ENCODE measurements at regions not wholly inside any gene's neighbourhood (a gene's known extent, or its start where the extent isn't known, plus 50 kb on each side); places are given as distances from the start of the nearest gene placed in this dataset.

- TF ChIP-seq, protein P1, sequence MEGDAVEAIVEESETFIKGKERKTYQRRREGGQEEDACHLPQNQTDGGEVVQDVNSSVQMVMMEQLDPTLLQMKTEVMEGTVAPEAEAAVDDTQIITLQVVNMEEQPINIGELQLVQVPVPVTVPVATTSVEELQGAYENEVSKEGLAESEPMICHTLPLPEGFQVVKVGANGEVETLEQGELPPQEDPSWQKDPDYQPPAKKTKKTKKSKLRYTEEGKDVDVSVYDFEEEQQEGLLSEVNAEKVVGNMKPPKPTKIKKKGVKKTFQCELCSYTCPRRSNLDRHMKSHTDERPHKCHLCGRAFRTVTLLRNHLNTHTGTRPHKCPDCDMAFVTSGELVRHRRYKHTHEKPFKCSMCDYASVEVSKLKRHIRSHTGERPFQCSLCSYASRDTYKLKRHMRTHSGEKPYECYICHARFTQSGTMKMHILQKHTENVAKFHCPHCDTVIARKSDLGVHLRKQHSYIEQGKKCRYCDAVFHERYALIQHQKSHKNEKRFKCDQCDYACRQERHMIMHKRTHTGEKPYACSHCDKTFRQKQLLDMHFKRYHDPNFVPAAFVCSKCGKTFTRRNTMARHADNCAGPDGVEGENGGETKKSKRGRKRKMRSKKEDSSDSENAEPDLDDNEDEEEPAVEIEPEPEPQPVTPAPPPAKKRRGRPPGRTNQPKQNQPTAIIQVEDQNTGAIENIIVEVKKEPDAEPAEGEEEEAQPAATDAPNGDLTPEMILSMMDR (IDR thresholded peaks at IDR 0.05; ENCODE audit: low read length): no peak
- no peak for TF ChIP-seq EZH2 (IDR thresholded peaks at IDR 0.05; ENCODE audit: borderline replicate concordance, low read length)
- Histone ChIP-seq H3K9ac (ENCODE audit: low read length) (no peak overlapping the region), H3K27me3 (ENCODE audit: insufficient read depth, low read length) (no peaks in the 10 kb centered on the region), H3K9me3 (ENCODE audit: low read length) (no peaks in the 10 kb centered on the region), H3K36me3 (ENCODE audit: insufficient read depth, low read length) (no peaks in the 10 kb centered on the region), H3K4me3 (ENCODE audit: low read depth, low read length, poor library complexity, severe bottlenecking) (no peak overlapping the region), H3F3A (ENCODE audit: insufficient read depth, low read length) (no peaks in the 10 kb centered on the region), H3K4me1 (ENCODE audit: insufficient read depth, low read length, severe bottlenecking) (no peaks in the 10 kb centered on the region), H3K27ac (ENCODE audit: low read depth, low read length, poor library complexity, severe bottlenecking) (no peak overlapping the region), H3K79me2 (ENCODE audit: insufficient read depth, low read length) (no peaks in the 10 kb centered on the region), H3K9me2 (ENCODE audit: low read depth, low read length) (no peaks in the 10 kb centered on the region), H4K20me1 (ENCODE audit: insufficient read depth, low read length) (no peaks in the 10 kb centered on the region), H3K4me2 (ENCODE audit: low read length) (no peak overlapping the region), H2AFZ (ENCODE audit: low read length) (no peak overlapping the region)
Measured at GRCh38 chr6:19502301-19502700, 334.9 kb upstream of the ID4 start.

GRCh38 chr6:19515939-19516338 is 321.2 kb upstream of the ID4 start:
- no peak overlapping the region for H2AFZ ChIP-seq (ENCODE audit: low read length)
- H3K4me2 ChIP-seq (ENCODE audit: low read length): no peak overlapping the region
- H3K27me3 ChIP-seq (ENCODE audit: insufficient read depth, low read length): no peaks in the 10 kb centered on the region
- no peaks in the 10 kb centered on the region for H3K9me3 ChIP-seq (ENCODE audit: low read length)
- H3K4me1 ChIP-seq (ENCODE audit: insufficient read depth, low read length, severe bottlenecking): no peaks in the 10 kb centered on the region
- no peaks in the 10 kb centered on the region for H4K20me1 ChIP-seq (ENCODE audit: insufficient read depth, low read length)
- no peak overlapping the region for H3K27ac ChIP-seq (ENCODE audit: low read depth, low read length, poor library complexity, severe bottlenecking)
- H3K79me2 ChIP-seq (ENCODE audit: insufficient read depth, low read length): no peaks in the 10 kb centered on the region
- no peak overlapping the region for H3K9ac ChIP-seq (ENCODE audit: low read length)
- H3K9me2 ChIP-seq (ENCODE audit: low read depth, low read length): no peaks in the 10 kb centered on the region
- H3K36me3 ChIP-seq (ENCODE audit: insufficient read depth, low read length): no peaks in the 10 kb centered on the region
- no peaks in the 10 kb centered on the region for H3F3A ChIP-seq (ENCODE audit: insufficient read depth, low read length)
- H3K4me3 ChIP-seq (ENCODE audit: low read depth, low read length, poor library complexity, severe bottlenecking): no peak overlapping the region
- TF ChIP-seq, protein P1 (IDR thresholded peaks at IDR 0.05; ENCODE audit: low read length): no peak
- TF ChIP-seq EZH2 (IDR thresholded peaks at IDR 0.05; ENCODE audit: borderline replicate concordance, low read length): no peak

GRCh38 chr6:19519941-19520340 is 317.2 kb upstream of the ID4 start:
- no peaks in the 10 kb centered on the region for H3K27me3 ChIP-seq (ENCODE audit: insufficient read depth, low read length)
- no peak overlapping the region for H3K27ac ChIP-seq (ENCODE audit: low read depth, low read length, poor library complexity, severe bottlenecking)
- no peaks in the 10 kb centered on the region for H3K79me2 ChIP-seq (ENCODE audit: insufficient read depth, low read length)
- no peak overlapping the region for H3K9ac ChIP-seq (ENCODE audit: low read length)
- no peaks in the 10 kb centered on the region for H3K36me3 ChIP-seq (ENCODE audit: insufficient read depth, low read length)
- H3K9me2 ChIP-seq (ENCODE audit: low read depth, low read length): no peaks in the 10 kb centered on the region
- TF ChIP-seq, protein P1 (IDR thresholded peaks at IDR 0.05; ENCODE audit: low read length): no peak
- no peak for TF ChIP-seq EZH2 (IDR thresholded peaks at IDR 0.05; ENCODE audit: borderline replicate concordance, low read length)
- no peaks in the 10 kb centered on the region for H3F3A ChIP-seq (ENCODE audit: insufficient read depth, low read length)
- H3K4me2 ChIP-seq (ENCODE audit: low read length): no peak overlapping the region
- no peaks in the 10 kb centered on the region for H3K4me1 ChIP-seq (ENCODE audit: insufficient read depth, low read length, severe bottlenecking)
- H3K4me3 ChIP-seq (ENCODE audit: low read depth, low read length, poor library complexity, severe bottlenecking): no peak overlapping the region
- no peak overlapping the region; the same call in 1 of the 2 replicates for H2AFZ ChIP-seq (ENCODE audit: low read length)
- H4K20me1 ChIP-seq (ENCODE audit: insufficient read depth, low read length): no peaks in the 10 kb centered on the region
- no peaks in the 10 kb centered on the region for H3K9me3 ChIP-seq (ENCODE audit: low read length)

Measured in OCI-LY1 (cell line).